CD14-positive monocyte (primary cell): ENCODE measurements at regions not wholly inside any gene's neighbourhood (a gene's known extent, or its start where the extent isn't known, plus 50 kb on each side); places are given as distances from the start of the nearest gene placed in this dataset.

Experiments
- DNase-seq, 3 donors: peaks; one replicate each; pipeline ENCODE4 v3.0.0-alpha.2; 2011 to 2022
- H2AFZ ChIP-seq: 2 replicates; pipeline ENCODE4 v1.6.0; 2012; ENCODE audit warnings: mild to moderate bottlenecking, low read depth, low read length, inconsistent platforms; ENCODE audit not compliant: insufficient read depth, poor library complexity, severe bottlenecking
- H3K27ac ChIP-seq, 2 donors: 1 replicate in 1 of 2; 2 replicates in 1 of 2; pipeline ENCODE4 v1.5.1; 2012 to 2013; ENCODE audit warnings: low read length in 2 of 2, control low read depth in 1 of 2, inconsistent platforms in 1 of 2, low read depth in 1 of 2, mild to moderate bottlenecking in 1 of 2
- H3K27me3 ChIP-seq, 2 donors: one replicate each; pipeline versions ENCODE4 v1.6.0 to v1.6.1; 2011 to 2013; ENCODE audit warnings: low read length in 2 of 2; ENCODE audit not compliant: control insufficient read depth in 2 of 2, insufficient read depth in 2 of 2
- H3K36me3 ChIP-seq, 2 donors: replicated peaks in 1 of 2; 1 replicate in 1 of 2; 2 replicates in 1 of 2; pipeline versions ENCODE4 v1.5.1 to v1.6.1; 2012 to 2013; ENCODE audit warnings: low read length in 2 of 2, control low read depth in 1 of 2, inconsistent platforms in 1 of 2, mild to moderate bottlenecking in 1 of 2; ENCODE audit not compliant: insufficient read depth in 2 of 2, control insufficient read depth in 1 of 2
- H3K4me1 ChIP-seq, 2 donors: 1 replicate in 1 of 2; 2 replicates in 1 of 2; pipeline versions ENCODE4 v1.5.1 to v1.6.1; 2012 to 2013; ENCODE audit warnings: low read length in 2 of 2, control low read depth in 1 of 2, inconsistent platforms in 1 of 2, mild to moderate bottlenecking in 1 of 2, moderate library complexity in 1 of 2; ENCODE audit not compliant: insufficient read depth in 2 of 2, control insufficient read depth in 1 of 2
- H3K4me2 ChIP-seq: replicated peaks from 2 replicates; pipeline ENCODE3; 2012; ENCODE audit warnings: low read length, moderate library complexity, mild to moderate bottlenecking; ENCODE audit not compliant: poor library complexity, severe bottlenecking; ENCODE audit errors: extremely low read depth
- H3K4me3 ChIP-seq, 3 experiments: fragments of 200-600 bp in 1 of 3; sonication (generic) in 1 of 3; replicated peaks in 1 of 3; 1 replicate in 2 of 3; 2 replicates in 1 of 3; pipeline ENCODE4 v1.5.1; 2011 to 2013; ENCODE audit warnings: low read length in 3 of 3, mild to moderate bottlenecking in 3 of 3, control low read depth in 2 of 3, low read depth in 2 of 3, inconsistent platforms in 1 of 3, moderate library complexity in 1 of 3
- H3K79me2 ChIP-seq: 2 replicates; pipeline ENCODE4 v1.6.0; 2012; ENCODE audit warnings: mild to moderate bottlenecking, control low read depth, inconsistent platforms, low read length, moderate library complexity; ENCODE audit not compliant: insufficient read depth
- H3K9ac ChIP-seq: 2 replicates; pipeline ENCODE4 v1.6.0; 2017; ENCODE audit warnings: low read length, mild to moderate bottlenecking; ENCODE audit not compliant: insufficient read depth, poor library complexity, severe bottlenecking
- H3K9me3 ChIP-seq, 2 donors: replicated peaks in 1 of 2; 1 replicate in 1 of 2; 2 replicates in 1 of 2; pipeline versions ENCODE4 v1.5.1 to v1.6.1; 2012 to 2013; ENCODE audit warnings: low read length in 2 of 2, control low read depth in 1 of 2; ENCODE audit not compliant: control insufficient read depth in 1 of 2, insufficient read depth in 1 of 2
- H4K20me1 ChIP-seq: 2 replicates; pipeline ENCODE4 v1.6.0; 2012; ENCODE audit warnings: mild to moderate bottlenecking, low read length, control low read depth, moderate library complexity; ENCODE audit not compliant: insufficient read depth
- H3K27ac Mint-ChIP-seq, 7 donors: one replicate each; pipeline ENCODE4 v1.8.0; 2020; ENCODE audit warnings: mild to moderate bottlenecking in 7 of 7, mixed read lengths in 7 of 7, moderate library complexity in 6 of 7, inconsistent platforms in 2 of 7
- H3K27me3 Mint-ChIP-seq, 3 donors: one replicate each; pipeline ENCODE4 v1.8.0; 2021 to 2022; ENCODE audit warnings: low read depth in 3 of 3, mild to moderate bottlenecking in 3 of 3, mixed read lengths in 3 of 3, moderate library complexity in 3 of 3, inconsistent platforms in 1 of 3
- H3K36me3 Mint-ChIP-seq, 2 donors: one replicate each; pipeline ENCODE4 v1.8.0; 2020; ENCODE audit warnings: mixed read lengths in 2 of 2, inconsistent platforms in 1 of 2, mild to moderate bottlenecking in 1 of 2
- H3K4me1 Mint-ChIP-seq: one replicate; pipeline ENCODE4 v1.8.0; 2020; ENCODE audit warnings: mild to moderate bottlenecking, mixed read lengths
- H3K4me3 Mint-ChIP-seq, 2 donors: one replicate each; pipeline ENCODE4 v1.8.0; 2020; ENCODE audit warnings: mild to moderate bottlenecking in 2 of 2, mixed read lengths in 2 of 2, moderate library complexity in 1 of 2
- H3K9me3 Mint-ChIP-seq, 7 donors: one replicate each; pipeline ENCODE4 v1.8.0; 2020 to 2022; ENCODE audit warnings: mixed read lengths in 7 of 7, mild to moderate bottlenecking in 6 of 7, moderate library complexity in 6 of 7, inconsistent platforms in 2 of 7
- WGBS: methylation state at CpG from one replicate; pipeline ENCODE4 v1.1.5; 2013; ENCODE audit warnings: missing lambda C conversion rate; ENCODE audit not compliant: insufficient coverage; 5-methylcytosine and 5-hydroxymethylcytosine counted together
- intact Hi-C, 2 donors: fragments of 100-400 bp; cut with micrococcal nuclease; formaldehyde crosslinking; loops; one replicate each; pipeline versions ENCODE4 v1.15.0 to v1.15.1; 2023
- TF ChIP-seq, protein P1 (sequence below): fragments of 200-600 bp; IDR thresholded peaks from one replicate; pipeline ENCODE4 v1.8.0; 2022; ENCODE audit warnings: antibody characterized with exemption, mild to moderate bottlenecking

DNA sequence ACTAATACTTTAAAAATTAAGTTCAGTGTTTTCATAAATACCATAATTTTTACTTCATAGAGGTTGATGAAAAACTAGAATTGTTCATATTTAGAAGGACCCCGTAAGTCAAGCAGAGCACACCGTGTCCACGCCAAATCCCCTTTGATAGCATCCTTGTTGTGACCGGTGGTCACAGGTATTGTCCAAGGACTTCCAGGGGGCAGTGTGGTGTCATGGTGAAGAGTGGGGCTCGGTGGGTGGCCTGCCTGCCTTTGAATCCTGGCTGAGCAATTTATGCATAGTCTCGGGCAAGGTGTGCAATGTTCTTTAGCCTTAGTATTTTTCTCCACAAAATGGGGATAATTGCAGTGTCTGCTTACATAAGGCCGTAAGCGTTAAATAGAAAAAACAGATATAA, 169.9 kb downstream of the KTN1 start:
- Histone ChIP-seq H3K4me3 (no peak overlapping the region), H3K79me2 (no peaks in the 10 kb centered on the region), H3K36me3 (no peaks in the 10 kb centered on the region), H3K27me3 (no peaks in the 10 kb centered on the region), H3K4me2 (no peak overlapping the region), H3K9me3 (no peaks in the 10 kb centered on the region), H3K9ac (no peak overlapping the region), H3K4me1 (no peaks in the 10 kb centered on the region), H4K20me1 (no peaks in the 10 kb centered on the region), H3K27ac (no peak overlapping the region), H2AFZ (no peak overlapping the region)
- intact Hi-C loops = no loop called here
- peaks cover 0 to 2% (median 2%) of the 10 kb centered on the region in 3 donors for H3K27me3 Mint-ChIP-seq
- TF ChIP-seq, protein P1, sequence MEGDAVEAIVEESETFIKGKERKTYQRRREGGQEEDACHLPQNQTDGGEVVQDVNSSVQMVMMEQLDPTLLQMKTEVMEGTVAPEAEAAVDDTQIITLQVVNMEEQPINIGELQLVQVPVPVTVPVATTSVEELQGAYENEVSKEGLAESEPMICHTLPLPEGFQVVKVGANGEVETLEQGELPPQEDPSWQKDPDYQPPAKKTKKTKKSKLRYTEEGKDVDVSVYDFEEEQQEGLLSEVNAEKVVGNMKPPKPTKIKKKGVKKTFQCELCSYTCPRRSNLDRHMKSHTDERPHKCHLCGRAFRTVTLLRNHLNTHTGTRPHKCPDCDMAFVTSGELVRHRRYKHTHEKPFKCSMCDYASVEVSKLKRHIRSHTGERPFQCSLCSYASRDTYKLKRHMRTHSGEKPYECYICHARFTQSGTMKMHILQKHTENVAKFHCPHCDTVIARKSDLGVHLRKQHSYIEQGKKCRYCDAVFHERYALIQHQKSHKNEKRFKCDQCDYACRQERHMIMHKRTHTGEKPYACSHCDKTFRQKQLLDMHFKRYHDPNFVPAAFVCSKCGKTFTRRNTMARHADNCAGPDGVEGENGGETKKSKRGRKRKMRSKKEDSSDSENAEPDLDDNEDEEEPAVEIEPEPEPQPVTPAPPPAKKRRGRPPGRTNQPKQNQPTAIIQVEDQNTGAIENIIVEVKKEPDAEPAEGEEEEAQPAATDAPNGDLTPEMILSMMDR = no peak
- no peaks in the 10 kb centered on the region for H3K9me3 Mint-ChIP-seq
- WGBS = 100% methylated on average over 1 of the region's 8 CpGs
- no peaks in the 10 kb centered on the region for H3K36me3 Mint-ChIP-seq
- peaks cover 2% of the 10 kb centered on the region for H3K4me1 Mint-ChIP-seq
- H3K4me3 Mint-ChIP-seq = no peak overlapping the region
- H3K27ac Mint-ChIP-seq = no peak overlapping the region
- DNase-seq = no peak

GRCh38 chr14:55752580-55753390, 172.8 kb downstream of the KTN1 start:
- Histone ChIP-seq H4K20me1 (no peaks in the 10 kb centered on the region), H3K4me1 (no peaks in the 10 kb centered on the region), H3K9me3 (no peaks in the 10 kb centered on the region), H3K27me3 (no peaks in the 10 kb centered on the region), H3K79me2 (no peaks in the 10 kb centered on the region), H3K27ac (no peak overlapping the region), H2AFZ (no peak overlapping the region), H3K9ac (no peak overlapping the region), H3K36me3 (no peaks in the 10 kb centered on the region), H3K4me3 (no peak overlapping the region), H3K4me2 (no peak overlapping the region)
- Mint-ChIP-seq H3K4me3 (no peak overlapping the region), H3K9me3 (peaks cover 0 to 2% (median 0%) of the 10 kb centered on the region in 7 donors), H3K27me3 (peaks cover 0 to 4% (median 0%) of the 10 kb centered on the region in 3 donors), H3K36me3 (no peaks in the 10 kb centered on the region), H3K27ac (no peak overlapping the region), H3K4me1 (peaks cover 2% of the 10 kb centered on the region)
- TF ChIP-seq, protein P1 = no peak
- WGBS = 87% methylated on average over 5 of the region's 7 CpGs
- no peak for DNase-seq
- intact Hi-C loops = no loop called here
